ENCODE measurements at regions not wholly inside any gene's neighbourhood (a gene's known extent, or its start where the extent isn't known, plus 50 kb on each side); places are given as distances from the start of the nearest gene placed in this dataset.

- TF ChIP-seq CTCF (IDR thresholded peaks at IDR 0.05; ENCODE audit: poor library complexity, severe bottlenecking) = no peak
- TF ChIP-seq POLR2AphosphoS5 (IDR thresholded peaks at IDR 0.05) = no peak
- TF ChIP-seq SMC3 (conservative IDR thresholded peaks at IDR 0.05; ENCODE audit: poor library complexity) = no peak
- no peak for TF ChIP-seq MXI1 (conservative IDR thresholded peaks at IDR 0.05; ENCODE audit: poor library complexity, severe bottlenecking)
Measured at GRCh38 chr4:45409536-45409935, 683.2 kb upstream of the GNPDA2 start.
